Central memory CD8-positive, alpha-beta T cell (primary cell): ENCODE measurements at regions not wholly inside any gene's neighbourhood (a gene's known extent, or its start where the extent isn't known, plus 50 kb on each side); places are given as distances from the start of the nearest gene placed in this dataset.

ENCODE experiments used
- ATAC-seq: fragments of 150-1000 bp; cut with Tn5 transposase; replicated peaks from 2 replicates; pipeline ENCODE4 v1.10.0; 2022; ENCODE audit warnings: mild to moderate bottlenecking, moderate FRiP score, moderate number of reproducible peaks; ENCODE audit not compliant: poor library complexity, severe bottlenecking; ENCODE audit errors: extremely low read depth
- DNase-seq, 2 donors: peaks; one replicate each; pipeline ENCODE4 v3.0.0; 2021; ENCODE audit warnings: low spot score in 2 of 2
- H3K27ac Mint-ChIP-seq: one replicate; pipeline ENCODE4 v1.8.0; 2022; ENCODE audit warnings: low read depth, mild to moderate bottlenecking, moderate library complexity, mixed read lengths
- H3K27me3 Mint-ChIP-seq: one replicate; pipeline ENCODE4 v1.8.0; 2022; ENCODE audit warnings: mixed read lengths
- H3K36me3 Mint-ChIP-seq: one replicate; pipeline ENCODE4 v1.8.0; 2022; ENCODE audit warnings: mild to moderate bottlenecking, moderate library complexity, mixed read lengths; ENCODE audit not compliant: insufficient read depth
- H3K4me1 Mint-ChIP-seq: one replicate; pipeline ENCODE4 v1.8.0; 2022; ENCODE audit warnings: mixed read lengths
- H3K4me3 Mint-ChIP-seq: one replicate; pipeline ENCODE4 v1.8.0; 2022; ENCODE audit warnings: mild to moderate bottlenecking, moderate library complexity, mixed read lengths
- H3K9me3 Mint-ChIP-seq: one replicate; pipeline ENCODE4 v1.8.0; 2022; ENCODE audit warnings: mixed read lengths

GRCh38 chr5:67363963-67364362 is 167.4 kb upstream of the CD180 start:
- Mint-ChIP-seq H3K27me3 (no peaks in the 10 kb centered on the region), H3K27ac (no peak overlapping the region), H3K9me3 (no peaks in the 10 kb centered on the region), H3K4me1 (peaks cover 10% of the 10 kb centered on the region), H3K36me3 (no peaks in the 10 kb centered on the region), H3K4me3 (no peak overlapping the region)
- no peak for ATAC-seq
- no peak for DNase-seq

- H3K36me3 Mint-ChIP-seq = no peaks in the 10 kb centered on the region
- H3K27me3 Mint-ChIP-seq = no peaks in the 10 kb centered on the region
- no peak for ATAC-seq
- peaks cover 10% of the 10 kb centered on the region for H3K4me1 Mint-ChIP-seq
- H3K4me3 Mint-ChIP-seq = no peak overlapping the region
- no peak for DNase-seq
- H3K9me3 Mint-ChIP-seq = no peaks in the 10 kb centered on the region
- no peak overlapping the region for H3K27ac Mint-ChIP-seq
Observed at GRCh38 chr5:67363180-67363709, 166.6 kb upstream of the CD180 start.

- H3K4me3 Mint-ChIP-seq = no peak overlapping the region
- H3K9me3 Mint-ChIP-seq = no peaks in the 10 kb centered on the region
- no peak for ATAC-seq
- no peaks in the 10 kb centered on the region for H3K27me3 Mint-ChIP-seq
- no peak overlapping the region for H3K27ac Mint-ChIP-seq
- no peak for DNase-seq
- peaks cover 10% of the 10 kb centered on the region for H3K4me1 Mint-ChIP-seq
- H3K36me3 Mint-ChIP-seq = no peaks in the 10 kb centered on the region
Observed at GRCh38 chr5:67361932-67362729, 165.5 kb upstream of the CD180 start.

- Mint-ChIP-seq H3K27me3 (no peaks in the 10 kb centered on the region), H3K4me3 (peak overlapping the region; percentile 19), H3K4me1 (peaks cover 14% of the 10 kb centered on the region), H3K36me3 (no peaks in the 10 kb centered on the region), H3K9me3 (no peaks in the 10 kb centered on the region), H3K27ac (no peak overlapping the region)
- DNase-seq (no peak), ATAC-seq (no peak)
Observed at GRCh38 chr5:67360047-67360446, 163.4 kb upstream of the CD180 start.

- Mint-ChIP-seq H3K27me3 (no peaks in the 10 kb centered on the region), H3K9me3 (no peaks in the 10 kb centered on the region), H3K27ac (no peak overlapping the region), H3K36me3 (no peaks in the 10 kb centered on the region), H3K4me1 (peaks cover 19% of the 10 kb centered on the region), H3K4me3 (no peak overlapping the region)
- DNase-seq = no peak
- ATAC-seq = no peak
Observed at GRCh38 chr5:67358186-67358585, 161.6 kb upstream of the CD180 start.

- H3K36me3 Mint-ChIP-seq = no peaks in the 10 kb centered on the region
- ATAC-seq (no peak), DNase-seq (no peak)
- no peak overlapping the region for H3K27ac Mint-ChIP-seq
- H3K9me3 Mint-ChIP-seq = no peaks in the 10 kb centered on the region
- H3K4me3 Mint-ChIP-seq = no peak overlapping the region
- no peaks in the 10 kb centered on the region for H3K27me3 Mint-ChIP-seq
- H3K4me1 Mint-ChIP-seq = peaks cover 33% of the 10 kb centered on the region
Observed at GRCh38 chr5:67355120-67355713, 158.6 kb upstream of the CD180 start.

- H3K27me3 Mint-ChIP-seq = no peaks in the 10 kb centered on the region
- no peak overlapping the region for H3K4me3 Mint-ChIP-seq
- no peaks in the 10 kb centered on the region for H3K36me3 Mint-ChIP-seq
- DNase-seq (no peak), ATAC-seq (no peak)
- no peak overlapping the region for H3K27ac Mint-ChIP-seq
- peaks cover 28% of the 10 kb centered on the region for H3K4me1 Mint-ChIP-seq
- no peaks in the 10 kb centered on the region for H3K9me3 Mint-ChIP-seq
Observed at GRCh38 chr5:67353500-67354450, 157.2 kb upstream of the CD180 start.

GRCh38 chr5:67350618-67351201 is 154.1 kb upstream of the CD180 start:
- Mint-ChIP-seq H3K27me3 (no peaks in the 10 kb centered on the region), H3K27ac (peak overlapping the region; percentile 54), H3K36me3 (peaks cover 1% of the 10 kb centered on the region), H3K9me3 (peaks cover 5% of the 10 kb centered on the region), H3K4me3 (peak overlapping the region; percentile 65), H3K4me1 (peaks cover 28% of the 10 kb centered on the region)
- DNase-seq = no peak
- peak; percentile 71 for ATAC-seq

GRCh38 chr5:67350185-67350584 is 153.6 kb upstream of the CD180 start:
- ATAC-seq (no peak), DNase-seq (no peak)
- peaks cover 1% of the 10 kb centered on the region for H3K36me3 Mint-ChIP-seq
- H3K4me3 Mint-ChIP-seq = peak overlapping the region; percentile 65
- peaks cover 6% of the 10 kb centered on the region for H3K9me3 Mint-ChIP-seq
- peak overlapping the region; percentile 54 for H3K27ac Mint-ChIP-seq
- peaks cover 26% of the 10 kb centered on the region for H3K4me1 Mint-ChIP-seq
- H3K27me3 Mint-ChIP-seq = no peaks in the 10 kb centered on the region

- peaks cover 1% of the 10 kb centered on the region for H3K36me3 Mint-ChIP-seq
- H3K4me1 Mint-ChIP-seq = peaks cover 19% of the 10 kb centered on the region
Observed at GRCh38 chr5:67347821-67348220, 151.2 kb upstream of the CD180 start.

GRCh38 chr5:67346611-67347010 is 150.0 kb upstream of the CD180 start:
- Mint-ChIP-seq H3K27me3 (no peaks in the 10 kb centered on the region), H3K4me3 (no peak overlapping the region), H3K27ac (no peak overlapping the region), H3K36me3 (peaks cover 1% of the 10 kb centered on the region), H3K9me3 (peaks cover 6% of the 10 kb centered on the region), H3K4me1 (peaks cover 15% of the 10 kb centered on the region)
- no peak for DNase-seq
- no peak for ATAC-seq

More at GRCh38 chr5:67347821-67348220, 151.2 kb upstream of the CD180 start:
- Mint-ChIP-seq H3K4me3 (no peak overlapping the region), H3K27me3 (no peaks in the 10 kb centered on the region), H3K9me3 (peaks cover 6% of the 10 kb centered on the region), H3K27ac (no peak overlapping the region)
- no peak for ATAC-seq
- no peak for DNase-seq

GRCh38 chr5:67344870-67345269 is 148.3 kb upstream of the CD180 start:
- Mint-ChIP-seq H3K27ac (no peak overlapping the region), H3K4me1 (no peaks in the 10 kb centered on the region), H3K36me3 (peaks cover 1% of the 10 kb centered on the region), H3K27me3 (peaks cover 12% of the 10 kb centered on the region), H3K4me3 (no peak overlapping the region), H3K9me3 (peaks cover 6% of the 10 kb centered on the region)
- DNase-seq (no peak), ATAC-seq (no peak)
